SK-N-SH treated with all-trans-retinoic acid at 6 μM for 48 hours (cell line): ENCODE measurements at regions not wholly inside any gene's neighbourhood (a gene's known extent, or its start where the extent isn't known, plus 50 kb on each side); places are given as distances from the start of the nearest gene placed in this dataset.

Source experiments
- ATAC-seq: fragments of 200-7000 bp; cut with Tn5 transposase; 3 replicates; pipeline ENCODE4 v1.9.1; 2020; ENCODE audit warnings: mild to moderate bottlenecking, moderate library complexity
- BACH2 ChIP-seq: fragments of 250-450 bp; sonication (Bioruptor Pico); IDR thresholded peaks from 2 replicates; pipeline ENCODE4 v1.9.0; 2021; ENCODE audit warnings: mild to moderate bottlenecking, borderline replicate concordance
- CREB5 ChIP-seq: fragments of 250-450 bp; sonication (Bioruptor Pico); IDR thresholded peaks from 2 replicates; pipeline ENCODE4 v1.5.1; 2020; ENCODE audit warnings: low read depth, mild to moderate bottlenecking, moderate library complexity
- CSDC2 ChIP-seq: fragments of 250-450 bp; sonication (Bioruptor Pico); IDR thresholded peaks from 2 replicates; pipeline ENCODE4 v1.5.0; 2020; ENCODE audit warnings: mild to moderate bottlenecking, moderate library complexity
- CSRNP3 ChIP-seq: fragments of 250-450 bp; sonication (Bioruptor Pico); IDR thresholded peaks from 2 replicates; pipeline ENCODE4 v1.5.1; 2021; ENCODE audit warnings: mild to moderate bottlenecking, moderate library complexity
- ESRRG ChIP-seq: fragments of 250-450 bp; sonication (Bioruptor Pico); IDR thresholded peaks from 2 replicates; pipeline ENCODE4 v1.6.1; 2021; ENCODE audit warnings: mild to moderate bottlenecking
- GLIS3 ChIP-seq: fragments of 250-450 bp; sonication (Bioruptor Pico); IDR thresholded peaks from 2 replicates; pipeline ENCODE4 v1.5.0; 2020; ENCODE audit warnings: mild to moderate bottlenecking, moderate library complexity
- ISL1 ChIP-seq: fragments of 250-450 bp; sonication (Bioruptor Pico); IDR thresholded peaks from 2 replicates; pipeline ENCODE4 v2.1.2; 2022; ENCODE audit warnings: mild to moderate bottlenecking, moderate library complexity
- OSR1 ChIP-seq: fragments of 250-450 bp; sonication (Bioruptor Pico); IDR thresholded peaks from 2 replicates; pipeline ENCODE4 v1.8.0; 2022; ENCODE audit warnings: moderate library complexity, mild to moderate bottlenecking, inconsistent platforms
- PATZ1 ChIP-seq: fragments of 250-450 bp; sonication (Bioruptor Pico); IDR thresholded peaks from 2 replicates; pipeline ENCODE4 v1.8.0; 2020; ENCODE audit warnings: mild to moderate bottlenecking, moderate library complexity, borderline replicate concordance
- POU6F1 ChIP-seq: fragments of 250-450 bp; sonication (Bioruptor Pico); IDR thresholded peaks from 2 replicates; pipeline ENCODE4 v1.8.0; 2021; ENCODE audit warnings: low read depth, mild to moderate bottlenecking, moderate library complexity, borderline replicate concordance
- RARB ChIP-seq: fragments of 250-450 bp; sonication (Bioruptor Pico); IDR thresholded peaks from 2 replicates; pipeline ENCODE4 v1.8.0; 2021; ENCODE audit warnings: mild to moderate bottlenecking, moderate library complexity
- SNAI2 ChIP-seq: fragments of 250-450 bp; sonication (Bioruptor Pico); IDR thresholded peaks from 2 replicates; pipeline ENCODE4 v1.5.0; 2020; ENCODE audit warnings: mild to moderate bottlenecking, moderate library complexity
- TCF4 ChIP-seq: fragments of 250-450 bp; sonication (Bioruptor Pico); IDR thresholded peaks from 2 replicates; pipeline ENCODE4 v1.8.0; 2021; ENCODE audit warnings: mild to moderate bottlenecking, moderate library complexity, borderline replicate concordance
- TOX ChIP-seq: fragments of 250-450 bp; sonication (Bioruptor Pico); IDR thresholded peaks from 2 replicates; pipeline ENCODE4 v1.8.0; 2021; ENCODE audit warnings: mild to moderate bottlenecking, moderate library complexity, borderline replicate concordance
- ZC3H10 ChIP-seq: fragments of 250-450 bp; sonication (Bioruptor Pico); IDR thresholded peaks from 2 replicates; pipeline ENCODE4 v1.5.1; 2021; ENCODE audit warnings: mild to moderate bottlenecking, moderate library complexity
- ZFP3 ChIP-seq: fragments of 250-450 bp; sonication (Bioruptor Pico); IDR thresholded peaks from 2 replicates; pipeline ENCODE4 v1.5.0; 2020; ENCODE audit warnings: mild to moderate bottlenecking, moderate library complexity
- ZFP30 ChIP-seq: fragments of 450-650 bp; formaldehyde crosslinking; IDR thresholded peaks from 2 replicates; pipeline ENCODE4 v1.5.0; 2022; ENCODE audit warnings: mild to moderate bottlenecking, moderate library complexity
- ZNF565 ChIP-seq: fragments of 450-650 bp; formaldehyde crosslinking; conservative IDR thresholded peaks from 2 replicates; pipeline ENCODE4 v1.5.0; 2020; ENCODE audit warnings: low read depth, mild to moderate bottlenecking, moderate library complexity
- ZNF70 ChIP-seq: fragments of 450-650 bp; formaldehyde crosslinking; IDR thresholded peaks from 2 replicates; pipeline ENCODE4 v1.5.0; 2020; ENCODE audit warnings: mild to moderate bottlenecking, moderate library complexity
- ZNF8 ChIP-seq: fragments of 450-650 bp; formaldehyde crosslinking; IDR thresholded peaks from 2 replicates; pipeline ENCODE4 v1.5.0; 2020; ENCODE audit warnings: mild to moderate bottlenecking, moderate library complexity

GRCh38 chr21:27700974-27701614 lies 734.2 kb upstream of the ADAMTS5 start:
- peak; percentile 96 for ATAC-seq

GRCh38 chr21:27695246-27695645 lies 728.4 kb upstream of the ADAMTS5 start:
- TF ChIP-seq CSRNP3 (CRISPR knock-in tag) (no peak), TCF4 (CRISPR knock-in tag) (no peak), OSR1 (CRISPR knock-in tag) (no peak), ZC3H10 (CRISPR knock-in tag) (no peak), ESRRG (CRISPR knock-in tag) (no peak), ZNF565 (CRISPR knock-in tag) (no peak), PATZ1 (CRISPR knock-in tag) (no peak), TOX (CRISPR knock-in tag) (no peak), ZFP30 (CRISPR knock-in tag) (no peak), POU6F1 (CRISPR knock-in tag) (no peak), ZFP3 (CRISPR knock-in tag) (no peak), ZNF8 (CRISPR knock-in tag) (no peak), GLIS3 (CRISPR knock-in tag) (no peak), SNAI2 (CRISPR knock-in tag) (no peak), BACH2 (CRISPR knock-in tag) (no peak)
- ATAC-seq, result no peak

More at GRCh38 chr21:27700974-27701614, 734.2 kb upstream of the ADAMTS5 start:
- 0 out of 2 replicates have a peak, but pooled peaks have one; percentile 23 for TF ChIP-seq ISL1
- TF ChIP-seq CREB5 (CRISPR knock-in tag), result no peak
- no peak for TF ChIP-seq ZC3H10 (CRISPR knock-in tag)
- TF ChIP-seq ZNF8 (CRISPR knock-in tag), result no peak
- TF ChIP-seq SNAI2 (CRISPR knock-in tag), result 0 out of 2 replicates have a peak, but pooled peaks have one; percentile 26

- ATAC-seq, result no peak
- no peak for TF ChIP-seq OSR1 (CRISPR knock-in tag)
These were observed 727.8 kb upstream of the ADAMTS5 start for GRCh38 chr21:27694667-27695066.

- no peak for ATAC-seq
- TF ChIP-seq RARB (CRISPR knock-in tag), result no peak
- no peak for TF ChIP-seq PATZ1 (CRISPR knock-in tag)
- TF ChIP-seq ZFP3 (CRISPR knock-in tag), result no peak
- TF ChIP-seq SNAI2 (CRISPR knock-in tag), result no peak
- no peak for TF ChIP-seq CSDC2
- no peak for TF ChIP-seq TOX (CRISPR knock-in tag)
- no peak for TF ChIP-seq ESRRG (CRISPR knock-in tag)
- TF ChIP-seq ZNF565 (CRISPR knock-in tag), result no peak
- TF ChIP-seq ZNF70 (CRISPR knock-in tag), result no peak
- no peak for TF ChIP-seq CSRNP3 (CRISPR knock-in tag)
- TF ChIP-seq CREB5 (CRISPR knock-in tag), result no peak
- no peak for TF ChIP-seq TCF4 (CRISPR knock-in tag)
- TF ChIP-seq ZC3H10 (CRISPR knock-in tag), result no peak
These were observed 726.5 kb upstream of the ADAMTS5 start for GRCh38 chr21:27693376-27693775.
